Stomach (tissue), 4 donors: ENCODE measurements at regions not wholly inside any gene's neighbourhood (a gene's known extent, or its start where the extent isn't known, plus 50 kb on each side); places are given as distances from the start of the nearest gene placed in this dataset.

Experiments
- POLR2A ChIP-seq, 4 donors: fragments of 450-650 bp; IDR thresholded peaks; one replicate each; pipeline ENCODE4 v1.6.1; 2016; ENCODE audit warnings: antibody characterized with exemption in 4 of 4, control low read depth in 2 of 4, mild to moderate bottlenecking in 1 of 4, moderate library complexity in 1 of 4
- TF ChIP-seq, protein P1 (sequence below), 7 experiments: fragments of 450-650 bp in 4 of 7; fragments of 200-600 bp in 3 of 7; sonication (generic) in 3 of 7; IDR thresholded peaks; one replicate each; pipeline ENCODE4 v1.5.1; 2016 to 2019; ENCODE audit warnings: antibody characterized with exemption in 7 of 7, control low read depth in 2 of 7, mild to moderate bottlenecking in 1 of 7

DNA sequence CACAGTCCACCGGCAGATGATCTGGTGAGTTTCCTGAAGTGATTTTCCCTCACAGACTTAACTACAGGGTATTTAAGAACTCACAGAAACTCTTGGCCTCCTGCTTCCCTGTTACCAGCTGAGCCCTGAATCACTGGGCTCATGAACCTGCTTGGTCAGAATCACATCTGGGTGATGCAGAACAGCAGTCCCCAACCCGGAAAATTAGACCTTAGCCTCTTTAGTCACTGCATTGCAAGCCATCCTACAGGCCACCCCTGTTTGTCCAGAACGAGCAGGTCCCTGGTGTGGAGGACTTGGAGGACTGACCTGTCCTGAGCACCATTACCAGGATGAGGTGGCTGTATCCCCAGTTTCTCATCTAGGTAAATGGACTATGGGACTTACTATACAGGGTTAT lies 539.2 kb downstream of the TNS3 start:
- TF ChIP-seq, protein P1, sequence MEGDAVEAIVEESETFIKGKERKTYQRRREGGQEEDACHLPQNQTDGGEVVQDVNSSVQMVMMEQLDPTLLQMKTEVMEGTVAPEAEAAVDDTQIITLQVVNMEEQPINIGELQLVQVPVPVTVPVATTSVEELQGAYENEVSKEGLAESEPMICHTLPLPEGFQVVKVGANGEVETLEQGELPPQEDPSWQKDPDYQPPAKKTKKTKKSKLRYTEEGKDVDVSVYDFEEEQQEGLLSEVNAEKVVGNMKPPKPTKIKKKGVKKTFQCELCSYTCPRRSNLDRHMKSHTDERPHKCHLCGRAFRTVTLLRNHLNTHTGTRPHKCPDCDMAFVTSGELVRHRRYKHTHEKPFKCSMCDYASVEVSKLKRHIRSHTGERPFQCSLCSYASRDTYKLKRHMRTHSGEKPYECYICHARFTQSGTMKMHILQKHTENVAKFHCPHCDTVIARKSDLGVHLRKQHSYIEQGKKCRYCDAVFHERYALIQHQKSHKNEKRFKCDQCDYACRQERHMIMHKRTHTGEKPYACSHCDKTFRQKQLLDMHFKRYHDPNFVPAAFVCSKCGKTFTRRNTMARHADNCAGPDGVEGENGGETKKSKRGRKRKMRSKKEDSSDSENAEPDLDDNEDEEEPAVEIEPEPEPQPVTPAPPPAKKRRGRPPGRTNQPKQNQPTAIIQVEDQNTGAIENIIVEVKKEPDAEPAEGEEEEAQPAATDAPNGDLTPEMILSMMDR (IDR thresholded peaks at IDR 0.05): no peak
- no peak for TF ChIP-seq POLR2A (IDR thresholded peaks at IDR 0.05)
